ENCODE measurements at regions not wholly inside any gene's neighbourhood (a gene's known extent, or its start where the extent isn't known, plus 50 kb on each side); places are given as distances from the start of the nearest gene placed in this dataset.

GRCh38 chr4:101593666-101594065 lies 196.9 kb upstream of the BANK1 start:
- no peak for DNase-seq (ENCODE audit: low read depth)

GRCh38 chr4:101584306-101584705 lies 206.2 kb upstream of the BANK1 start:
- no peak for DNase-seq (ENCODE audit: low read depth)

GRCh38 chr4:101563126-101563525 lies 215.8 kb upstream of the PPP3CA start:
- no peak for DNase-seq (ENCODE audit: low read depth)

GRCh38 chr4:101556842-101557241 lies 209.5 kb upstream of the PPP3CA start:
- DNase-seq (ENCODE audit: low read depth): no peak

GRCh38 chr4:101555341-101555880 lies 208.1 kb upstream of the PPP3CA start:
- DNase-seq (ENCODE audit: low read depth): no peak

- DNase-seq (ENCODE audit: low read depth): no peak
Measured at GRCh38 chr4:101540336-101540735, 193.0 kb upstream of the PPP3CA start.

GRCh38 chr4:101528526-101528925 lies 181.2 kb upstream of the PPP3CA start:
- no peak for DNase-seq (ENCODE audit: low read depth)

- DNase-seq (ENCODE audit: low read depth): no peak
Measured at GRCh38 chr4:101527188-101527587, 179.9 kb upstream of the PPP3CA start.

GRCh38 chr4:101515566-101515965 lies 168.2 kb upstream of the PPP3CA start:
- DNase-seq (ENCODE audit: low read depth): no peak

GRCh38 chr4:101515099-101515498 lies 167.8 kb upstream of the PPP3CA start:
- DNase-seq (ENCODE audit: low read depth): no peak

GRCh38 chr4:101512416-101512815 lies 165.1 kb upstream of the PPP3CA start:
- no peak for DNase-seq (ENCODE audit: low read depth)

- no peak for DNase-seq (ENCODE audit: low read depth)
Measured at GRCh38 chr4:101501421-101501820, 154.1 kb upstream of the PPP3CA start.

GRCh38 chr4:101500742-101501141 lies 153.4 kb upstream of the PPP3CA start:
- DNase-seq (ENCODE audit: low read depth): no peak

GRCh38 chr4:101475246-101475645 lies 127.9 kb upstream of the PPP3CA start:
- DNase-seq (ENCODE audit: low read depth): peak; percentile 7

GRCh38 chr4:101471201-101471600 lies 123.9 kb upstream of the PPP3CA start:
- DNase-seq (ENCODE audit: low read depth): peak; percentile 25

GRCh38 chr4:101464596-101464995 lies 117.3 kb upstream of the PPP3CA start:
- DNase-seq (ENCODE audit: low read depth): no peak

- peak; percentile 37 for DNase-seq (ENCODE audit: low read depth)
Measured at GRCh38 chr4:101458914-101459313, 111.6 kb upstream of the PPP3CA start.

GRCh38 chr4:101458473-101458872 lies 111.1 kb upstream of the PPP3CA start:
- DNase-seq (ENCODE audit: low read depth): no peak

GRCh38 chr4:101451086-101451485 lies 103.8 kb upstream of the PPP3CA start:
- no peak for DNase-seq (ENCODE audit: low read depth)

GRCh38 chr4:101441446-101441845 lies 94.1 kb upstream of the PPP3CA start:
- no peak for DNase-seq (ENCODE audit: low read depth)

- no peak for DNase-seq (ENCODE audit: low read depth)
Measured at GRCh38 chr4:101439926-101440325, 92.6 kb upstream of the PPP3CA start.

GRCh38 chr4:101421386-101421785 lies 74.1 kb upstream of the PPP3CA start:
- peak; percentile 17 for DNase-seq (ENCODE audit: low read depth)

GRCh38 chr4:101420661-101421060 lies 73.3 kb upstream of the PPP3CA start:
- no peak for DNase-seq (ENCODE audit: low read depth)

GRCh38 chr4:101419336-101420135 lies 72.2 kb upstream of the PPP3CA start:
- no peak for DNase-seq (ENCODE audit: low read depth)

All from EH (cell line).